H9 (cell line): ENCODE measurements at regions not wholly inside any gene's neighbourhood (a gene's known extent, or its start where the extent isn't known, plus 50 kb on each side); places are given as distances from the start of the nearest gene placed in this dataset.

Experiments
- DNase-seq: peaks from one replicate; pipeline ENCODE4 v3.0.0-alpha.2; 2017
- H2AFZ ChIP-seq: one replicate; pipeline ENCODE4 v1.6.1; 2013; ENCODE audit warnings: mild to moderate bottlenecking, low read length, control low read depth, moderate library complexity
- H2AK5ac ChIP-seq: 2 replicates; pipeline ENCODE4 v1.6.1; 2013; ENCODE audit warnings: low read length, control low read depth, mixed read lengths; ENCODE audit not compliant: insufficient read length
- H2BK120ac ChIP-seq: one replicate; pipeline ENCODE4 v1.6.1; 2013; ENCODE audit warnings: low read depth, mild to moderate bottlenecking, low read length, control low read depth, inconsistent platforms; ENCODE audit not compliant: poor library complexity, severe bottlenecking
- H2BK12ac ChIP-seq: 2 replicates; pipeline ENCODE4 v1.6.1; 2013; ENCODE audit warnings: low read length, control low read depth, mixed read lengths, low read depth; ENCODE audit not compliant: insufficient read length
- H2BK15ac ChIP-seq: 2 replicates; pipeline ENCODE4 v1.6.1; 2013; ENCODE audit warnings: low read depth, low read length, control low read depth
- H2BK20ac ChIP-seq: one replicate; pipeline ENCODE4 v1.6.1; 2013; ENCODE audit warnings: low read depth, mild to moderate bottlenecking, low read length, control low read depth, inconsistent platforms; ENCODE audit not compliant: poor library complexity, severe bottlenecking
- H2BK5ac ChIP-seq: 2 replicates; pipeline ENCODE4 v1.6.1; 2013; ENCODE audit warnings: low read length, control low read depth, mixed read lengths; ENCODE audit not compliant: insufficient read length
- H3K14ac ChIP-seq: 2 replicates; pipeline ENCODE4 v1.6.1; 2013; ENCODE audit warnings: low read length, control low read depth; ENCODE audit not compliant: insufficient read depth
- H3K18ac ChIP-seq: 2 replicates; pipeline ENCODE4 v1.6.1; 2013; ENCODE audit warnings: low read depth, mild to moderate bottlenecking, mixed read lengths, low read length, control low read depth; ENCODE audit not compliant: insufficient read length
- H3K23ac ChIP-seq: 2 replicates; pipeline ENCODE4 v1.6.1; 2013; ENCODE audit warnings: low read length, control low read depth, mixed read lengths, low read depth; ENCODE audit not compliant: insufficient read length
- H3K23me2 ChIP-seq: 2 replicates; pipeline ENCODE4 v1.6.1; 2013; ENCODE audit warnings: low read depth, mild to moderate bottlenecking, mixed read lengths, low read length, control low read depth; ENCODE audit not compliant: insufficient read length, poor library complexity, severe bottlenecking
- H3K27ac ChIP-seq: 2 replicates; pipeline ENCODE4 v1.5.1; 2013; ENCODE audit warnings: low read length, control low read depth, mixed read lengths, low read depth; ENCODE audit not compliant: insufficient read length
- H3K27me3 ChIP-seq: 2 replicates; pipeline ENCODE4 v1.6.1; 2013; ENCODE audit warnings: low read length, control low read depth, inconsistent platforms; ENCODE audit not compliant: insufficient read depth
- H3K4ac ChIP-seq: 2 replicates; pipeline ENCODE4 v1.6.1; 2013; ENCODE audit warnings: low read depth, mild to moderate bottlenecking, control low read depth, inconsistent platforms, low read length, moderate library complexity
- H3K4me1 ChIP-seq: 2 replicates; pipeline ENCODE4 v1.6.1; 2013; ENCODE audit warnings: low read length, control low read depth, inconsistent platforms; ENCODE audit not compliant: insufficient read depth
- H3K4me2 ChIP-seq: 2 replicates; pipeline ENCODE4 v1.6.1; 2013; ENCODE audit warnings: low read length, control low read depth, mixed read lengths; ENCODE audit not compliant: insufficient read length, insufficient read depth
- H3K56ac ChIP-seq: 2 replicates; pipeline ENCODE4 v1.6.1; 2013; ENCODE audit warnings: low read depth, mild to moderate bottlenecking, mixed read lengths, low read length, control low read depth; ENCODE audit not compliant: insufficient read length
- H3K79me1 ChIP-seq: 2 replicates; pipeline ENCODE4 v1.6.1; 2013; ENCODE audit warnings: low read depth, mild to moderate bottlenecking, moderate library complexity, low read length, control low read depth, inconsistent platforms; ENCODE audit not compliant: insufficient read depth, poor library complexity, severe bottlenecking
- H3K79me2 ChIP-seq: 2 replicates; pipeline ENCODE4 v1.6.1; 2013; ENCODE audit warnings: low read length, control low read depth, inconsistent platforms; ENCODE audit not compliant: insufficient read depth
- H3K9ac ChIP-seq: 2 replicates; pipeline ENCODE4 v1.6.1; 2013; ENCODE audit warnings: low read length, control low read depth, mixed read lengths; ENCODE audit not compliant: insufficient read length; ENCODE audit errors: extremely low read depth
- H3K9me3 ChIP-seq: one replicate; pipeline ENCODE4 v1.6.1; 2013; ENCODE audit warnings: low read depth, low read length, inconsistent platforms; ENCODE audit not compliant: control insufficient read depth
- H3T11ph ChIP-seq: one replicate; pipeline ENCODE4 v1.6.1; 2013; ENCODE audit warnings: mild to moderate bottlenecking, low read length, control low read depth, inconsistent platforms
- H4K20me1 ChIP-seq: one replicate; pipeline ENCODE4 v1.6.1; 2013; ENCODE audit not compliant: control insufficient read depth, insufficient read length, insufficient read depth
- H4K5ac ChIP-seq: 2 replicates; pipeline ENCODE4 v1.6.1; 2013; ENCODE audit warnings: low read depth, mild to moderate bottlenecking, mixed read lengths, low read length, control low read depth; ENCODE audit not compliant: insufficient read length
- H4K8ac ChIP-seq: replicated peaks from 2 replicates; pipeline ENCODE4 v1.6.1; 2013; ENCODE audit warnings: low read length, control low read depth, mixed read lengths, low read depth; ENCODE audit not compliant: insufficient read length
- H4K91ac ChIP-seq: 2 replicates; pipeline ENCODE4 v1.6.1; 2013; ENCODE audit warnings: low read depth, mild to moderate bottlenecking, moderate library complexity, mixed read lengths, low read length, control low read depth; ENCODE audit not compliant: insufficient read length
- H3K27ac Mint-ChIP-seq, 3 experiments: 2 replicates in 2 of 3; 3 replicates in 1 of 3; pipeline ENCODE4 v1.8.0; 2020 to 2021; ENCODE audit warnings: mixed read lengths in 3 of 3, mild to moderate bottlenecking in 1 of 3, moderate library complexity in 1 of 3
- H3K27me3 Mint-ChIP-seq: 2 replicates; pipeline ENCODE4 v1.8.0; 2021; ENCODE audit warnings: low read depth, mild to moderate bottlenecking, moderate library complexity, mixed read lengths
- H3K36me3 Mint-ChIP-seq, 3 experiments: 2 replicates in 2 of 3; 3 replicates in 1 of 3; pipeline ENCODE4 v1.8.0; 2020 to 2021; ENCODE audit warnings: low read depth in 3 of 3, mixed read lengths in 3 of 3; ENCODE audit not compliant: insufficient read depth in 1 of 3
- H3K4me1 Mint-ChIP-seq, 2 experiments: 2 replicates each; pipeline ENCODE4 v1.8.0; 2020; ENCODE audit warnings: mixed read lengths in 2 of 2
- H3K4me3 Mint-ChIP-seq, 2 experiments: 2 replicates in 1 of 2; 3 replicates in 1 of 2; pipeline ENCODE4 v1.8.0; 2020 to 2021; ENCODE audit warnings: mild to moderate bottlenecking in 2 of 2, mixed read lengths in 2 of 2, moderate library complexity in 1 of 2
- H3K9me3 Mint-ChIP-seq, 2 experiments: 2 replicates in 1 of 2; 3 replicates in 1 of 2; pipeline ENCODE4 v1.8.0; 2020; ENCODE audit warnings: mild to moderate bottlenecking in 2 of 2, mixed read lengths in 2 of 2, moderate library complexity in 1 of 2
- WGBS: extraction: QIAGEN DNeasy Blood & Tissue Kit; methylation state at CpG from one replicate; pipeline ENCODE4 v1.1.7; 2013; ENCODE audit warnings: missing lambda C conversion rate, low lambda C conversion rate, mixed read lengths; ENCODE audit not compliant: insufficient read length; ENCODE audit errors: extremely low coverage; 5-methylcytosine and 5-hydroxymethylcytosine counted together
- TF ChIP-seq, protein P1 (sequence below): fragments of 200-600 bp; sonication (generic); conservative IDR thresholded peaks from 3 replicates; pipeline ENCODE4 v1.8.0; 2021; ENCODE audit warnings: antibody characterized with exemption, mild to moderate bottlenecking

DNA sequence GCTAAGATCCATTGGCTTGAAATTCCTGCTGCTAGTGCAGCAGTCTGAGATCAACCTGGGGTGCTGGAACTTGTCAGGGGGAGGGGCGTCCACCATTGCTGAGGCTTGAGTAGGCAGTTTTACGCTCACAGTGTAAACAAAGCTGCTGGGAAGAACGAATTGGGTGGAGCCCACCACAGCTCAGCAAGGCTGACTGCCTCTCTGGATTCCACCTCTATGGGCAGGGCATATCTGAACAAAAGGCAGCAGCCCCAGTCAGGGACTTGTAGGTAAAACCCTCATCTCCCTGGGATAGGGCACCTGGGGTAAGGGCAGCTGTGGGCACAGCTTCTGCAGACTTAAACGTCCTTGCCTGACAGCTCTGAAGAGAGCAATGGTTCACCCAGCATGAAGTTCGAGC, 191.7 kb downstream of the ALG10B start:
- no peak overlapping the region for H4K5ac ChIP-seq
- TF ChIP-seq, protein P1, sequence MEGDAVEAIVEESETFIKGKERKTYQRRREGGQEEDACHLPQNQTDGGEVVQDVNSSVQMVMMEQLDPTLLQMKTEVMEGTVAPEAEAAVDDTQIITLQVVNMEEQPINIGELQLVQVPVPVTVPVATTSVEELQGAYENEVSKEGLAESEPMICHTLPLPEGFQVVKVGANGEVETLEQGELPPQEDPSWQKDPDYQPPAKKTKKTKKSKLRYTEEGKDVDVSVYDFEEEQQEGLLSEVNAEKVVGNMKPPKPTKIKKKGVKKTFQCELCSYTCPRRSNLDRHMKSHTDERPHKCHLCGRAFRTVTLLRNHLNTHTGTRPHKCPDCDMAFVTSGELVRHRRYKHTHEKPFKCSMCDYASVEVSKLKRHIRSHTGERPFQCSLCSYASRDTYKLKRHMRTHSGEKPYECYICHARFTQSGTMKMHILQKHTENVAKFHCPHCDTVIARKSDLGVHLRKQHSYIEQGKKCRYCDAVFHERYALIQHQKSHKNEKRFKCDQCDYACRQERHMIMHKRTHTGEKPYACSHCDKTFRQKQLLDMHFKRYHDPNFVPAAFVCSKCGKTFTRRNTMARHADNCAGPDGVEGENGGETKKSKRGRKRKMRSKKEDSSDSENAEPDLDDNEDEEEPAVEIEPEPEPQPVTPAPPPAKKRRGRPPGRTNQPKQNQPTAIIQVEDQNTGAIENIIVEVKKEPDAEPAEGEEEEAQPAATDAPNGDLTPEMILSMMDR: no peak
- H2BK15ac ChIP-seq: no peak overlapping the region
- H2AK5ac ChIP-seq: no peak overlapping the region
- peak; percentile 53 for DNase-seq
- H3K18ac ChIP-seq: no peak overlapping the region
- Mint-ChIP-seq H3K4me1 (peaks cover 8 to 18% of the 10 kb centered on the region in 2 experiments), H3K27ac (peak overlapping the region in 2 of 3 experiments; percentile 55 to 87; a peak in 3 of 7 replicates), H3K9me3 (peaks cover 10 to 15% of the 10 kb centered on the region in 2 experiments; a peak in 4 of 5 replicates), H3K36me3 (peaks cover 0 to 15% (median 3%) of the 10 kb centered on the region in 3 experiments; a peak in 5 of 7 replicates), H3K4me3 (no peak overlapping the region), H3K27me3 (no peaks in the 10 kb centered on the region)
- no peaks in the 10 kb centered on the region for H3K9me3 ChIP-seq
- no peak overlapping the region for H3K4ac ChIP-seq
- H3K79me2 ChIP-seq: no peaks in the 10 kb centered on the region
- no peak overlapping the region for H3K27ac ChIP-seq
- H3K79me1 ChIP-seq: no peaks in the 10 kb centered on the region
- H2BK12ac ChIP-seq: no peak overlapping the region
- no peak overlapping the region for H3K14ac ChIP-seq
- H3K23ac ChIP-seq: no peak overlapping the region
- H3K23me2 ChIP-seq: no peaks in the 10 kb centered on the region
- H4K8ac ChIP-seq: no peak overlapping the region
- H2BK120ac ChIP-seq: no peak overlapping the region
- H3K27me3 ChIP-seq: no peaks in the 10 kb centered on the region
- no peak overlapping the region for H3K56ac ChIP-seq
- no peaks in the 10 kb centered on the region for H3K4me1 ChIP-seq
- H4K91ac ChIP-seq: no peak overlapping the region
- H3K4me2 ChIP-seq: no peak overlapping the region
- H4K20me1 ChIP-seq: no peaks in the 10 kb centered on the region
- no peak overlapping the region for H3T11ph ChIP-seq
- no peak overlapping the region for H3K9ac ChIP-seq
- WGBS: no CpG with 5 or more reads among the region's 5 CpGs
- H2AFZ ChIP-seq: no peak overlapping the region
- no peak overlapping the region for H2BK20ac ChIP-seq
- no peak overlapping the region for H2BK5ac ChIP-seq
